IPS-20b (cell line): ENCODE measurements at regions not wholly inside any gene's neighbourhood (a gene's known extent, or its start where the extent isn't known, plus 50 kb on each side); places are given as distances from the start of the nearest gene placed in this dataset.
"Not testable (repeated sequence)": the region's sequence is repeated elsewhere in the genome, so short reads cannot be mapped to it uniquely, and the experiment has no call there.

Experiments
- H3K27ac ChIP-seq: one replicate; pipeline ENCODE4 v1.5.1; 2013; ENCODE audit warnings: low read length
- H3K27me3 ChIP-seq: 2 replicates; pipeline ENCODE4 v1.6.1; 2013; ENCODE audit warnings: mild to moderate bottlenecking, low read length, inconsistent platforms; ENCODE audit not compliant: insufficient read depth
- H3K36me3 ChIP-seq: 2 replicates; pipeline ENCODE4 v1.6.1; 2013; ENCODE audit warnings: low read depth, mild to moderate bottlenecking, inconsistent platforms, low read length, moderate library complexity; ENCODE audit not compliant: insufficient read depth
- H3K4me1 ChIP-seq: 2 replicates; pipeline ENCODE4 v1.6.1; 2013; ENCODE audit warnings: mild to moderate bottlenecking, control low read depth, inconsistent platforms, low read length, moderate library complexity; ENCODE audit not compliant: insufficient read depth
- H3K4me3 ChIP-seq: 2 replicates; pipeline ENCODE4 v1.5.1; 2013; ENCODE audit warnings: mild to moderate bottlenecking, low read length, inconsistent platforms
- H3K9ac ChIP-seq: 2 replicates; pipeline ENCODE4 v1.6.1; 2013; ENCODE audit warnings: low read depth, mild to moderate bottlenecking, inconsistent platforms, low read length, moderate library complexity
- H3K9me3 ChIP-seq: 2 replicates; pipeline ENCODE4 v1.6.1; 2013; ENCODE audit warnings: mild to moderate bottlenecking, low read depth, low read length, inconsistent platforms; ENCODE audit not compliant: insufficient read depth

GRCh38 chr5:24145806-24146205, 499.0 kb downstream of the CDH10 start:
- Histone ChIP-seq H3K4me1 (no peaks in the 10 kb centered on the region), H3K9ac (no peak overlapping the region), H3K36me3 (no peaks in the 10 kb centered on the region), H3K27ac (no peak overlapping the region), H3K27me3 (no peaks in the 10 kb centered on the region), H3K9me3 (no peaks in the 10 kb centered on the region), H3K4me3 (no peak overlapping the region)

- Histone ChIP-seq H3K27me3 (no peaks in the 10 kb centered on the region), H3K36me3 (no peaks in the 10 kb centered on the region), H3K4me1 (no peaks in the 10 kb centered on the region), H3K27ac (no peak overlapping the region), H3K9ac (no peak overlapping the region), H3K9me3 (no peaks in the 10 kb centered on the region), H3K4me3 (no peak overlapping the region)
Measured at GRCh38 chr5:24161559-24161958, 483.2 kb downstream of the CDH10 start.

GRCh38 chr5:24162343-24162742, 482.4 kb downstream of the CDH10 start:
- Histone ChIP-seq H3K4me1 (no peaks in the 10 kb centered on the region), H3K27ac (no peak overlapping the region), H3K36me3 (no peaks in the 10 kb centered on the region), H3K27me3 (no peaks in the 10 kb centered on the region), H3K9me3 (no peaks in the 10 kb centered on the region), H3K4me3 (no peak overlapping the region), H3K9ac (no peak overlapping the region)

GRCh38 chr5:24163091-24163490, 481.7 kb downstream of the CDH10 start:
- Histone ChIP-seq H3K36me3 (no peaks in the 10 kb centered on the region), H3K9ac (no peak overlapping the region), H3K4me1 (no peaks in the 10 kb centered on the region), H3K4me3 (no peak overlapping the region), H3K27ac (no peak overlapping the region), H3K9me3 (no peaks in the 10 kb centered on the region), H3K27me3 (no peaks in the 10 kb centered on the region)

- no peaks in the 10 kb centered on the region for H3K36me3 ChIP-seq
- no peaks in the 10 kb centered on the region for H3K9me3 ChIP-seq
- no peak overlapping the region for H3K27ac ChIP-seq
- no peaks in the 10 kb centered on the region for H3K27me3 ChIP-seq
- no peak overlapping the region for H3K9ac ChIP-seq
- H3K4me3 ChIP-seq = no peak overlapping the region
- H3K4me1 ChIP-seq = no peaks in the 10 kb centered on the region
Measured at GRCh38 chr5:24167806-24168205, 477.0 kb downstream of the CDH10 start.

- no peaks in the 10 kb centered on the region for H3K9me3 ChIP-seq
- H3K4me3 ChIP-seq = no peak overlapping the region
- no peak overlapping the region for H3K27ac ChIP-seq
- H3K9ac ChIP-seq = no peak overlapping the region
- H3K36me3 ChIP-seq = no peaks in the 10 kb centered on the region
- no peaks in the 10 kb centered on the region; the same call in 1 of the 2 replicates for H3K4me1 ChIP-seq
- H3K27me3 ChIP-seq = no peaks in the 10 kb centered on the region
Measured at GRCh38 chr5:24170026-24170425, 474.8 kb downstream of the CDH10 start.

GRCh38 chr5:24170930-24171329, 473.8 kb downstream of the CDH10 start:
- not testable (repeated sequence) for H3K4me3 ChIP-seq, H3K27ac ChIP-seq, H3K27me3 ChIP-seq, H3K4me1 ChIP-seq, H3K9me3 ChIP-seq, H3K36me3 ChIP-seq, H3K9ac ChIP-seq

- Histone ChIP-seq H3K9me3 (no peaks in the 10 kb centered on the region), H3K4me1 (no peaks in the 10 kb centered on the region; the same call in 1 of the 2 replicates), H3K27me3 (no peaks in the 10 kb centered on the region), H3K36me3 (no peaks in the 10 kb centered on the region), H3K4me3 (no peak overlapping the region), H3K9ac (no peak overlapping the region), H3K27ac (no peak overlapping the region)
Measured at GRCh38 chr5:24177821-24178220, 467.0 kb downstream of the CDH10 start.

GRCh38 chr5:24183981-24184380, 460.8 kb downstream of the CDH10 start:
- no peaks in the 10 kb centered on the region for H3K27me3 ChIP-seq
- H3K9ac ChIP-seq = no peak overlapping the region
- H3K4me3 ChIP-seq = no peak overlapping the region
- H3K27ac ChIP-seq = no peak overlapping the region
- no peaks in the 10 kb centered on the region for H3K36me3 ChIP-seq
- no peaks in the 10 kb centered on the region for H3K9me3 ChIP-seq
- H3K4me1 ChIP-seq = no peaks in the 10 kb centered on the region

- no peaks in the 10 kb centered on the region for H3K9me3 ChIP-seq
- H3K36me3 ChIP-seq = no peaks in the 10 kb centered on the region
- no peaks in the 10 kb centered on the region for H3K4me1 ChIP-seq
- H3K27me3 ChIP-seq = no peaks in the 10 kb centered on the region
- H3K9ac ChIP-seq = no peak overlapping the region
- H3K4me3 ChIP-seq = no peak overlapping the region
- H3K27ac ChIP-seq = no peak overlapping the region
Measured at GRCh38 chr5:24188216-24188925, 456.4 kb downstream of the CDH10 start.

- no peak overlapping the region for H3K9ac ChIP-seq
- no peaks in the 10 kb centered on the region for H3K36me3 ChIP-seq
- H3K27me3 ChIP-seq = no peaks in the 10 kb centered on the region
- no peaks in the 10 kb centered on the region for H3K9me3 ChIP-seq
- H3K4me3 ChIP-seq = no peak overlapping the region
- no peak overlapping the region for H3K27ac ChIP-seq
- no peaks in the 10 kb centered on the region for H3K4me1 ChIP-seq
Measured at GRCh38 chr5:24196789-24197188, 448.0 kb downstream of the CDH10 start.

- Histone ChIP-seq H3K9me3 (peaks cover 5% of the 10 kb centered on the region; the same call in 1 of the 2 replicates), H3K4me3 (no peak overlapping the region), H3K36me3 (no peaks in the 10 kb centered on the region), H3K27ac (no peak overlapping the region), H3K27me3 (no peaks in the 10 kb centered on the region), H3K9ac (no peak overlapping the region), H3K4me1 (peaks cover 24% of the 10 kb centered on the region)
Measured at GRCh38 chr5:24208686-24209106, 436.1 kb downstream of the CDH10 start.
